Naive thymus-derived CD4-positive, alpha-beta T cell (primary cell): ENCODE measurements at regions not wholly inside any gene's neighbourhood (a gene's known extent, or its start where the extent isn't known, plus 50 kb on each side); places are given as distances from the start of the nearest gene placed in this dataset.

Source experiments
- ATAC-seq: fragments of 150-1000 bp; cut with Tn5 transposase; 2 replicates; pipeline ENCODE4 v1.10.0; 2021; ENCODE audit warnings: mild to moderate bottlenecking, moderate library complexity
- CTCF ChIA-PET: fragments of 350-600 bp; sonication (Branson Sonifier 250); formaldehyde crosslinking; loops from one replicate; lab custom pipeline; 2021; ENCODE audit warnings: antibody characterized with exemption; lab: Charles Lee
- POLR2A ChIA-PET: fragments of 350-600 bp; sonication (Branson Sonifier 250); formaldehyde crosslinking; loops from one replicate; lab custom pipeline; 2021; ENCODE audit warnings: antibody characterized with exemption, inconsistent platforms; lab: Charles Lee
- DNase-seq, 9 donors: peaks; one replicate each; pipeline versions ENCODE4 v3.0.0 to v3.0.0-alpha.2; 2020 to 2022; ENCODE audit warnings: mixed read lengths in 1 of 9
- H3K27ac ChIP-seq: one replicate; pipeline ENCODE4 v1.7.0; 2013; ENCODE audit warnings: mild to moderate bottlenecking, low read depth, low read length, moderate library complexity
- H3K27me3 ChIP-seq, 2 donors: one replicate each; pipeline ENCODE4 v1.7.0; 2013; ENCODE audit warnings: low read length in 2 of 2, mild to moderate bottlenecking in 2 of 2, moderate library complexity in 2 of 2; ENCODE audit not compliant: control insufficient read depth in 2 of 2, insufficient read depth in 2 of 2
- H3K36me3 ChIP-seq, 3 experiments: 1 replicate in 2 of 3; 2 replicates in 1 of 3; pipeline ENCODE4 v1.7.0; 2013; ENCODE audit warnings: low read length in 3 of 3, mild to moderate bottlenecking in 3 of 3, moderate library complexity in 1 of 3; ENCODE audit not compliant: insufficient read depth in 3 of 3, control insufficient read depth in 2 of 3
- H3K4me1 ChIP-seq, 2 donors: one replicate each; pipeline ENCODE4 v1.7.0; 2013; ENCODE audit warnings: low read length in 2 of 2, mild to moderate bottlenecking in 2 of 2, moderate library complexity in 1 of 2; ENCODE audit not compliant: control insufficient read depth in 2 of 2, insufficient read depth in 2 of 2
- H3K4me3 ChIP-seq: 2 replicates; pipeline ENCODE4 v1.7.0; 2013; ENCODE audit warnings: mild to moderate bottlenecking, low read length
- H3K9me3 ChIP-seq, 3 experiments: 1 replicate in 2 of 3; 2 replicates in 1 of 3; pipeline ENCODE4 v1.7.0; 2013; ENCODE audit warnings: low read length in 3 of 3; ENCODE audit not compliant: control insufficient read depth in 2 of 3
- H3K27ac Mint-ChIP-seq, 9 donors: one replicate each; pipeline ENCODE4 v1.8.0; 2020 to 2022; ENCODE audit warnings: mixed read lengths in 9 of 9, mild to moderate bottlenecking in 8 of 9, moderate library complexity in 5 of 9, inconsistent platforms in 2 of 9
- H3K27me3 Mint-ChIP-seq, 5 donors: one replicate each; pipeline ENCODE4 v1.8.0; 2021 to 2022; ENCODE audit warnings: mixed read lengths in 5 of 5, mild to moderate bottlenecking in 1 of 5
- H3K36me3 Mint-ChIP-seq, 5 donors: one replicate each; pipeline ENCODE4 v1.8.0; 2020 to 2022; ENCODE audit warnings: mixed read lengths in 5 of 5, mild to moderate bottlenecking in 3 of 5, inconsistent platforms in 1 of 5
- H3K4me1 Mint-ChIP-seq, 7 donors: one replicate each; pipeline ENCODE4 v1.8.0; 2020 to 2022; ENCODE audit warnings: mixed read lengths in 7 of 7, mild to moderate bottlenecking in 3 of 7, inconsistent platforms in 1 of 7
- H3K4me3 Mint-ChIP-seq, 10 donors: one replicate each; pipeline ENCODE4 v1.8.0; 2020 to 2022; ENCODE audit warnings: mild to moderate bottlenecking in 10 of 10, mixed read lengths in 10 of 10, moderate library complexity in 6 of 10, inconsistent platforms in 2 of 10
- H3K9me3 Mint-ChIP-seq, 11 donors: one replicate each; pipeline ENCODE4 v1.8.0; 2020 to 2022; ENCODE audit warnings: mixed read lengths in 11 of 11, mild to moderate bottlenecking in 4 of 11, inconsistent platforms in 1 of 11, moderate library complexity in 1 of 11
- intact Hi-C, 2 donors: fragments of 100-400 bp; cut with micrococcal nuclease; formaldehyde crosslinking; loops; one replicate each; pipeline ENCODE4 v1.15.1; 2023

DNA sequence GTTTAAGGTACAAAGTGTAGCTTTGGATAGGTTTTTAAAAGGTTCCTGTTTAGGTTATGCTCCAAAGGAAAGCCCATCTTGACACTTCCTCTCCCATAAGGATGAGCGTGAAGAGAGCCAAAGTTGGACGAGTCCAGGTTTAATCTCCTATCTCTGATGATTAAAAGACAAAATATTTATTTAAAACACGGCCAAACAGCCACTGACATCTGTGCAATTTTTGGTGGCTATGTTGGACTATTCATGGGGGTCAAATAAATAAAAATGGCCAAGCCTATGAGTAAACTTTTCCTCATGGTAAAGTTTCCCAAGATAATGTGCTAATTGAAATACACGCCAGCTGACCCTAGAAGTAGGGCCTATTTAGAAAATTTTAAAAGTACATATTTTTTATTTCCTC lies 69.0 kb upstream of the DOCK9 start:
- peaks cover 71 to 100% (median 94%) of the 10 kb centered on the region in 7 donors for H3K4me1 Mint-ChIP-seq
- peaks cover 0 to 15% (median 0%) of the 10 kb centered on the region in 5 donors for H3K27me3 Mint-ChIP-seq
- ATAC-seq (no peak), DNase-seq (no peak)
- peaks cover 0 to 5% (median 0%) of the 10 kb centered on the region in 11 donors for H3K9me3 Mint-ChIP-seq
- peak overlapping the region; percentile 85 to 97 (median 94) for H3K27ac Mint-ChIP-seq
- POLR2A ChIA-PET = interaction anchor here (0.6 to 5.7 kb wide), 10 partner anchors 9 to 1613 kb away, joined by 3 to 70 read pairs (median 4); partner anchors contain the start of gene RAP2A
- CTCF ChIA-PET = interaction anchor here (0.6 to 2.2 kb wide), 5 partner anchors 8 to 395 kb away, joined by 3 to 8 read pairs (median 3); no protein-coding TSS in a partner anchor
- peaks cover 87 to 93% of the 10 kb centered on the region in 2 donors for H3K4me1 ChIP-seq
- H3K27me3 ChIP-seq = no peaks in the 10 kb centered on the region
- intact Hi-C loops = loop anchor here (1.0 kb wide), 8 partner anchors 7 to 52 kb away; no protein-coding TSS in a partner anchor
- peak overlapping the region; percentile 70 for H3K27ac ChIP-seq
- no peaks in the 10 kb centered on the region for H3K36me3 ChIP-seq
- no peaks in the 10 kb centered on the region for H3K9me3 ChIP-seq
- peaks cover 0 to 31% (median 0%) of the 10 kb centered on the region in 5 donors for H3K36me3 Mint-ChIP-seq
- H3K4me3 Mint-ChIP-seq = peak overlapping the region in 9 of 10 donors; percentile 74 to 88 (median 80)
- peak overlapping the region; percentile 27 for H3K4me3 ChIP-seq

DNA sequence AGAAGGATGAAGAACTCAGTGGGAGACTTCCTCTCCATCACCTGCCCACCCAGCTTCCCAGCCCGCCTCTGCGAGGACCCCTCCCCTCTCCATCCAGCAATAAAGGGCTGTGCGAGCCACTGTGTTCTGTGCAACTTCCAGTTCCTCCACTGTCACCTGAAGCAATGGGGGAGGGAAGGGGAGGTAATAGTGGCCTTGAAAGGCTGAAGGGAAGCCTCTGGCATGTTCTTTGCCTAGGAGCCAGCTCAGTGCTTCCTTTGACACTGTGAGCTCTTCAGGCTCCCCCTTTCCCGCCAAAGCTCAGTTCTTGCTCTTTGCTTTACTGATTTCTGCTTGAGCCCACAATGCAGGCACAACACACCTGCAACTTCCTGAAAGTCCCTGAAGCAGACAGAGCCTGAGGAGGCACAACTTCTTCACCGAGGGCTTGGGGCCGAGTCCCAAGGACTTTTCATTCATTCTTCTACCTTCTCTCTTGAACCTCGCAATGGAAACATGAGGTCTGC lies 73.2 kb upstream of the DOCK9 start:
- peak overlapping the region; percentile 72 to 96 (median 91) for H3K27ac Mint-ChIP-seq
- peaks cover 0 to 10% (median 0%) of the 10 kb centered on the region in 5 donors for H3K27me3 Mint-ChIP-seq
- H3K4me1 Mint-ChIP-seq = peaks cover 73 to 100% (median 92%) of the 10 kb centered on the region in 7 donors
- Histone ChIP-seq H3K27ac (peak overlapping the region; percentile 61), H3K36me3 (no peaks in the 10 kb centered on the region), H3K9me3 (no peaks in the 10 kb centered on the region), H3K4me3 (peak overlapping the region; percentile 28), H3K27me3 (no peaks in the 10 kb centered on the region), H3K4me1 (peaks cover 81 to 94% of the 10 kb centered on the region in 2 donors)
- intact Hi-C loops = loop anchor here (1.0 to 10.0 kb wide), 13 partner anchors 8 to 476 kb away; partner anchors contain the start of genes GPR18 (in 1 of the 2), STK24 (in 1 of the 2) and UBAC2 (in 1 of the 2)
- ChIA-PET POLR2A (interaction anchor here (1.3 to 5.7 kb wide), 15 partner anchors 10 to 207 kb away, joined by 3 to 77 read pairs (median 8); partner anchors contain the start of gene GPR18), CTCF (interaction anchor here (0.5 to 1.8 kb wide), 6 partner anchors 10 to 213 kb away, joined by 3 to 7 read pairs (median 4); no protein-coding TSS in a partner anchor)
- ATAC-seq (no peak), DNase-seq (peak in 2 of 9 donors; percentile 15 to 31)
- H3K36me3 Mint-ChIP-seq = peaks cover 0 to 33% (median 0%) of the 10 kb centered on the region in 5 donors
- H3K4me3 Mint-ChIP-seq = peak overlapping the region; percentile 75 to 88 (median 80)
- peaks cover 0 to 6% (median 0%) of the 10 kb centered on the region in 11 donors for H3K9me3 Mint-ChIP-seq

DNA sequence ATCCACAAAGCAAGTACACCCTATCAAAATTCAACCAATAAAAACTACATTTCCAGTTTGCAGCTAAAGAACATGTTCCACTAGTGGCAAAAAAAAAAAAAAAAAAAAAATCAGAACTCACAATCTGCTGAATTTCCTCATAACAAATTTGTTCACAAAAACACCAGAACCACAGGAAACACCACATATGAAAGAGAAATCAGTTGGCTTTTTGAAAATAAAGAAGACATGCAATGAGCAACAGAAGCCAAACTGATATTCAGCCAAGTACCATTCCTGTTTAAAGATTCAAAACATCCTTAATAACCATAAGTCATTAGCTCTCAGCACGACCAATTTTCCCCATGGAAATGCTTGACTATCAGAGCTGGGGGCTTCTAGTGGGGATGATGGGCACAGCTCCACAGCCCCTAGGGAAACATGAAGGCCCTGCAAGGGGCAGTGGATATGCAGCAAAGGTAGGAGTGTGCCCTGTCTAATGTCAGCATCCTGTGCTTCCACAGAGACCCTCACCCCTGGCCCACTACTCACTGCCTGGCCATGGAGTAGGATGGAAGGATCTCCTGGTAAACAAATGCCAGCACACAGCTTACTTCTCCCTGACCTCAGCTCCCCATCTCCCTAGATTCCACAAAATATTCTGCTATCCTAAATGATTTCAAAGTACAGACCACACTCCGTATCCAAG lies 74.0 kb upstream of the DOCK9 start:
- ATAC-seq (peak; percentile 65), DNase-seq (peak in 7 of 9 donors; percentile 48 to 81 (median 71))
- H3K27me3 Mint-ChIP-seq = peaks cover 0 to 10% (median 0%) of the 10 kb centered on the region in 5 donors
- peak overlapping the region; percentile 49 for H3K4me3 ChIP-seq
- peaks cover 0 to 30% (median 0%) of the 10 kb centered on the region in 5 donors for H3K36me3 Mint-ChIP-seq
- peaks cover 0 to 6% (median 0%) of the 10 kb centered on the region in 11 donors for H3K9me3 Mint-ChIP-seq
- H3K27me3 ChIP-seq = no peaks in the 10 kb centered on the region
- H3K9me3 ChIP-seq = no peaks in the 10 kb centered on the region
- POLR2A ChIA-PET = interaction anchor here (1.0 to 5.7 kb wide), 13 partner anchors 8 to 206 kb away, joined by 3 to 77 read pairs (median 8); partner anchors contain the start of gene GPR18
- H3K4me1 ChIP-seq = peaks cover 72 to 95% of the 10 kb centered on the region in 2 donors
- peaks cover 68 to 100% (median 92%) of the 10 kb centered on the region in 7 donors for H3K4me1 Mint-ChIP-seq
- peak overlapping the region; percentile 72 to 96 (median 91) for H3K27ac Mint-ChIP-seq
- peak overlapping the region; percentile 61 for H3K27ac ChIP-seq
- H3K36me3 ChIP-seq = no peaks in the 10 kb centered on the region
- CTCF ChIA-PET = interaction anchor here (0.6 to 1.8 kb wide), 5 partner anchors 9 to 251 kb away, joined by 3 to 7 read pairs (median 4); no protein-coding TSS in a partner anchor
- peak overlapping the region; percentile 75 to 88 (median 80) for H3K4me3 Mint-ChIP-seq
- intact Hi-C loops = loop anchor here (1.0 to 10.0 kb wide), 13 partner anchors 9 to 477 kb away; partner anchors contain the start of genes GPR18 (in 1 of the 2), STK24 (in 1 of the 2) and UBAC2 (in 1 of the 2)

DNA sequence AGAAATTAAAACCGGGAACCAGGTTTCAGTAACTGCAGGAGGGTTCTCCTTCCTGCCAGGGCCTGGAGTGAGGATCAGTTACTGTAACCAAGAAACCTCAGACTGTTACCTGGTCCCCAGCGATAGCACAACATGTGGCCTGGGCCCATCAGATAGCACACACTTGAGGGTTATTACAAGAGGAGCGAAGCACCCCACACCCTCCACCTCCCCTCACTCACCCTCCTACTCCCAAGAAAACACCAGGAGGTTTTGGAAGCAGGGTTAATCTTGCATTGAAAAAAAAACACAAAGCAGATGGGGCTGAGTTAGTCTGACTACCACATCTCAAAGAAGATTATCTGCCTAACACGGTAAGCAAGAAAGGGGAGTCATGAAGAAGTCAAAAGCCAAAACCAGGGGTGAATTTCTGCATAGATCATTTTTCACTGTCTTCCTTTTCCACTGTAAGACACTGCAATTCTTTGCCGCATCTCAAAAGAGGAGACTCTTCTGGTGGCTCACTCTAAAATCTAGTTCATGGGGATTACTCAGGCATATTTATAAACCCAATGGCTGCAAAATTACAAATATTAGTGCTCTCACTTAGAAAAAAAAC lies 75.9 kb upstream of the DOCK9 start:
- peak overlapping the region; percentile 56 to 98 (median 78) for H3K4me3 Mint-ChIP-seq
- Histone ChIP-seq H3K27me3 (no peaks in the 10 kb centered on the region), H3K4me3 (no peak overlapping the region), H3K36me3 (no peaks in the 10 kb centered on the region), H3K27ac (peak overlapping the region; percentile 67), H3K9me3 (no peaks in the 10 kb centered on the region), H3K4me1 (peaks cover 61 to 90% of the 10 kb centered on the region in 2 donors)
- DNase-seq = no peak
- peaks cover 0 to 6% (median 0%) of the 10 kb centered on the region in 5 donors for H3K27me3 Mint-ChIP-seq
- H3K27ac Mint-ChIP-seq = peak overlapping the region; percentile 85 to 96 (median 93)
- CTCF ChIA-PET = interaction anchor here (1.0 to 1.9 kb wide), 2 partner anchors 25 to 29 kb away, joined by 4 to 7 read pairs; no protein-coding TSS in a partner anchor
- intact Hi-C loops = loop anchor here (1.0 to 10.0 kb wide), 6 partner anchors 7 to 479 kb away; partner anchors contain the start of genes GPR18 (in 1 of the 2), STK24 (in 1 of the 2) and UBAC2 (in 1 of the 2)
- H3K9me3 Mint-ChIP-seq = peaks cover 0 to 6% (median 0%) of the 10 kb centered on the region in 11 donors
- H3K36me3 Mint-ChIP-seq = peaks cover 0 to 28% (median 0%) of the 10 kb centered on the region in 5 donors
- POLR2A ChIA-PET = interaction anchor here (0.9 to 5.7 kb wide), 10 partner anchors 9 to 35 kb away, joined by 3 to 77 read pairs (median 16); no protein-coding TSS in a partner anchor
- ATAC-seq = peak; percentile 43
- H3K4me1 Mint-ChIP-seq = peaks cover 57 to 100% (median 95%) of the 10 kb centered on the region in 7 donors

DNA sequence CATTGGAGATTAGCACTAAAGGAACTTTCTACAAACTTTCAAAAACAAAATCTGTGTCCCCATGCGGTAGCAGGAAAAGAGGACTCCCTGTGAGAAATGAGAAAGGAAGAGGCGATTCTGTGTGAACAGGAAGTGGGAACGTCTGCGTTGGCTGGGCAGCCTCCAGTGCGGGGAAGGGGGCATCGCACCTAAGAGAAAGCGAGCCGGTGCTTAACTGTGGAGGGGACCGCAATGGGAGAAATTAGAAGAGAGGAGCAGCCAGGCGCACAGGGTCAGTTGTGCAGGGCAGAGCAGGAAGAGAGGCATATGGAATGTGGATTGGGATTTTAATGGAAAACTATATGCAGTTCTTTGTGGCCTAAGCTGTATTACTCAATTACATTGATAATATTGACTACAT lies 77.4 kb upstream of the DOCK9 start:
- H3K4me1 Mint-ChIP-seq = peaks cover 58 to 99% (median 94%) of the 10 kb centered on the region in 7 donors
- peak overlapping the region; percentile 67 for H3K27ac ChIP-seq
- no peaks in the 10 kb centered on the region for H3K36me3 ChIP-seq
- peaks cover 0 to 24% (median 0%) of the 10 kb centered on the region in 5 donors for H3K36me3 Mint-ChIP-seq
- ChIA-PET CTCF (interaction anchor here (0.5 to 1.1 kb wide), 4 partner anchors 9 to 110 kb away, joined by 3 read pairs; no protein-coding TSS in a partner anchor), POLR2A (interaction anchor here (1.9 to 4.8 kb wide), 5 partner anchors 10 to 33 kb away, joined by 7 to 34 read pairs (median 25); no protein-coding TSS in a partner anchor)
- no peak for ATAC-seq
- peak overlapping the region; percentile 68 to 96 (median 92) for H3K27ac Mint-ChIP-seq
- no peaks in the 10 kb centered on the region for H3K9me3 ChIP-seq
- peaks cover 50 to 79% of the 10 kb centered on the region in 2 donors for H3K4me1 ChIP-seq
- peak overlapping the region; percentile 0 for H3K4me3 ChIP-seq
- H3K27me3 Mint-ChIP-seq = peaks cover 0 to 13% (median 0%) of the 10 kb centered on the region in 5 donors
- DNase-seq = no peak
- H3K4me3 Mint-ChIP-seq = peak overlapping the region; percentile 16 to 98 (median 82)
- intact Hi-C loops = loop anchor here in 1 of 2 donors (10.0 kb wide), 1 partner anchor 480 kb away; the partner anchor contains the start of gene STK24
- no peaks in the 10 kb centered on the region for H3K27me3 ChIP-seq
- H3K9me3 Mint-ChIP-seq = peaks cover 0 to 6% (median 0%) of the 10 kb centered on the region in 11 donors
